ENCODE measurements at regions not wholly inside any gene's neighbourhood (a gene's known extent, or its start where the extent isn't known, plus 50 kb on each side); places are given as distances from the start of the nearest gene placed in this dataset.

GRCh38 chr9:95379630-95380029, 62.1 kb upstream of the FANCC start:
- DNase-seq (ENCODE audit: extremely low read depth, low read depth): no peak
- TF ChIP-seq CTCF (IDR thresholded peaks at IDR 0.05; ENCODE audit: low read depth, low read length): no peak

GRCh38 chr9:95373782-95374487, 56.4 kb upstream of the FANCC start:
- TF ChIP-seq CTCF (IDR thresholded peaks at IDR 0.05; ENCODE audit: low read depth, low read length): no peak
- no peak for DNase-seq (ENCODE audit: extremely low read depth, low read depth)

GRCh38 chr9:95373069-95373681, 55.7 kb upstream of the FANCC start:
- no peak for DNase-seq (ENCODE audit: extremely low read depth, low read depth)
- no peak for TF ChIP-seq CTCF (IDR thresholded peaks at IDR 0.05; ENCODE audit: low read depth, low read length)

GRCh38 chr9:95370064-95370463, 52.6 kb upstream of the FANCC start:
- DNase-seq (ENCODE audit: extremely low read depth, low read depth): no peak
- no peak for TF ChIP-seq CTCF (IDR thresholded peaks at IDR 0.05; ENCODE audit: low read depth, low read length)

- no peak for TF ChIP-seq CTCF (IDR thresholded peaks at IDR 0.05; ENCODE audit: low read depth, low read length)
- no peak for DNase-seq (ENCODE audit: extremely low read depth, low read depth)
Observed at GRCh38 chr9:95368377-95369160, 51.1 kb upstream of the FANCC start.

All from AG09319 (cell line).